ENCODE measurements at regions not wholly inside any gene's neighbourhood (a gene's known extent, or its start where the extent isn't known, plus 50 kb on each side); places are given as distances from the start of the nearest gene placed in this dataset.
"Not testable (repeated sequence)": the region's sequence is repeated elsewhere in the genome, so short reads cannot be mapped to it uniquely, and the experiment has no call there.

- DNase-seq, result no peak
Observed at GRCh38 chrX:13380211-13380610, 60.4 kb upstream of the ATXN3L start.

- peak; percentile 11 for DNase-seq
Observed at GRCh38 chrX:13378562-13379518, 59.0 kb upstream of the ATXN3L start.

GRCh38 chrX:13377550-13377934 lies 57.7 kb upstream of the ATXN3L start:
- DNase-seq, result no peak

GRCh38 chrX:13376857-13377549 lies 57.1 kb upstream of the ATXN3L start:
- no peak for DNase-seq

- DNase-seq, result not testable (repeated sequence)
Observed at GRCh38 chrX:13375596-13375995, 55.7 kb upstream of the ATXN3L start.

GRCh38 chrX:13374364-13374763 lies 54.5 kb upstream of the ATXN3L start:
- no peak for DNase-seq

GRCh38 chrX:13373431-13374187 lies 53.8 kb upstream of the ATXN3L start:
- DNase-seq, result no peak

GRCh38 chrX:13373027-13373426 lies 53.2 kb upstream of the ATXN3L start:
- no peak for DNase-seq

GRCh38 chrX:13372203-13372980 lies 52.5 kb upstream of the ATXN3L start:
- DNase-seq, result no peak

- no peak for DNase-seq
Observed at GRCh38 chrX:13371186-13371585, 51.3 kb upstream of the ATXN3L start.

GRCh38 chrX:13370713-13371112 lies 50.9 kb upstream of the ATXN3L start:
- DNase-seq, result no peak
